NCI-H1436 (cell line): ENCODE measurements at regions not wholly inside any gene's neighbourhood (a gene's known extent, or its start where the extent isn't known, plus 50 kb on each side); places are given as distances from the start of the nearest gene placed in this dataset.

ENCODE experiments used
- DNase-seq: peaks from one replicate; lab custom pipeline; 2025; lab: John Stamatoyannopoulos, UW

GRCh38 chr14:56868660-56869059, 58.4 kb upstream of the OTX2 start:
- no peak for DNase-seq

- DNase-seq: no peak
Observed at GRCh38 chr14:56862836-56863235, 52.6 kb upstream of the OTX2 start.

GRCh38 chr14:56860441-56860840, 50.2 kb upstream of the OTX2 start:
- DNase-seq: no peak
